Activated naive CD8-positive, alpha-beta T cell treated with anti-CD3 and anti-CD28 coated beads, Interleukin-2, amount 50 U/mL, for 24 hours (primary cell): ENCODE measurements at regions not wholly inside any gene's neighbourhood (a gene's known extent, or its start where the extent isn't known, plus 50 kb on each side); places are given as distances from the start of the nearest gene placed in this dataset.

Source experiments
- ATAC-seq: fragments of 150-1000 bp; cut with Tn5 transposase; one replicate; pipeline ENCODE4 v1.10.0; 2021
- DNase-seq: peaks from one replicate; pipeline ENCODE4 v3.0.0; 2021
- H3K27ac Mint-ChIP-seq: one replicate; pipeline ENCODE4 v1.8.0; 2021; ENCODE audit warnings: mild to moderate bottlenecking, mixed read lengths
- H3K27me3 Mint-ChIP-seq: one replicate; pipeline ENCODE4 v1.8.0; 2021; ENCODE audit warnings: mixed read lengths
- H3K36me3 Mint-ChIP-seq: one replicate; pipeline ENCODE4 v1.8.0; 2021; ENCODE audit warnings: low read depth, mixed read lengths
- H3K4me1 Mint-ChIP-seq: one replicate; pipeline ENCODE4 v1.8.0; 2021; ENCODE audit warnings: mixed read lengths
- H3K4me3 Mint-ChIP-seq: one replicate; pipeline ENCODE4 v1.8.0; 2021; ENCODE audit warnings: mild to moderate bottlenecking, moderate library complexity, mixed read lengths
- H3K9me3 Mint-ChIP-seq: one replicate; pipeline ENCODE4 v1.8.0; 2021; ENCODE audit warnings: mixed read lengths

- Mint-ChIP-seq H3K36me3 (no peaks in the 10 kb centered on the region), H3K9me3 (peaks cover 4% of the 10 kb centered on the region), H3K27ac (no peak overlapping the region), H3K4me1 (no peaks in the 10 kb centered on the region), H3K27me3 (no peaks in the 10 kb centered on the region), H3K4me3 (no peak overlapping the region)
- ATAC-seq (no peak), DNase-seq (no peak)
Observed at GRCh38 chr12:24054416-24054815, 104.9 kb upstream of the SOX5 start.

GRCh38 chr12:24049728-24050127 lies 100.3 kb upstream of the SOX5 start:
- no peak for ATAC-seq
- Mint-ChIP-seq H3K4me1 (no peaks in the 10 kb centered on the region), H3K36me3 (no peaks in the 10 kb centered on the region), H3K9me3 (peaks cover 9% of the 10 kb centered on the region), H3K27ac (no peak overlapping the region), H3K4me3 (no peak overlapping the region), H3K27me3 (no peaks in the 10 kb centered on the region)
- DNase-seq, result no peak

GRCh38 chr12:24049101-24049500 lies 99.6 kb upstream of the SOX5 start:
- H3K9me3 Mint-ChIP-seq, result peaks cover 9% of the 10 kb centered on the region
- no peaks in the 10 kb centered on the region for H3K4me1 Mint-ChIP-seq
- ATAC-seq (no peak), DNase-seq (no peak)
- no peak overlapping the region for H3K4me3 Mint-ChIP-seq
- no peaks in the 10 kb centered on the region for H3K27me3 Mint-ChIP-seq
- no peak overlapping the region for H3K27ac Mint-ChIP-seq
- no peaks in the 10 kb centered on the region for H3K36me3 Mint-ChIP-seq

GRCh38 chr12:24048446-24048845 lies 99.0 kb upstream of the SOX5 start:
- DNase-seq, result no peak
- ATAC-seq, result no peak

GRCh38 chr12:24047326-24047725 lies 97.9 kb upstream of the SOX5 start:
- peaks cover 9% of the 10 kb centered on the region for H3K9me3 Mint-ChIP-seq
- no peak overlapping the region for H3K4me3 Mint-ChIP-seq
- no peak overlapping the region for H3K27ac Mint-ChIP-seq
- ATAC-seq, result no peak
- no peaks in the 10 kb centered on the region for H3K4me1 Mint-ChIP-seq
- DNase-seq, result no peak
- H3K27me3 Mint-ChIP-seq, result no peaks in the 10 kb centered on the region
- H3K36me3 Mint-ChIP-seq, result no peaks in the 10 kb centered on the region

More at GRCh38 chr12:24048446-24048845, 99.0 kb upstream of the SOX5 start:
- peaks cover 9% of the 10 kb centered on the region for H3K9me3 Mint-ChIP-seq
- H3K27me3 Mint-ChIP-seq, result no peaks in the 10 kb centered on the region
- no peaks in the 10 kb centered on the region for H3K36me3 Mint-ChIP-seq
- no peak overlapping the region for H3K27ac Mint-ChIP-seq
- H3K4me1 Mint-ChIP-seq, result no peaks in the 10 kb centered on the region
- H3K4me3 Mint-ChIP-seq, result no peak overlapping the region

- H3K27me3 Mint-ChIP-seq, result no peaks in the 10 kb centered on the region
- no peaks in the 10 kb centered on the region for H3K4me1 Mint-ChIP-seq
- no peak overlapping the region for H3K4me3 Mint-ChIP-seq
- no peak overlapping the region for H3K27ac Mint-ChIP-seq
- no peak for DNase-seq
- no peak for ATAC-seq
- no peaks in the 10 kb centered on the region for H3K36me3 Mint-ChIP-seq
- H3K9me3 Mint-ChIP-seq, result peaks cover 9% of the 10 kb centered on the region
Observed at GRCh38 chr12:24045816-24046257, 96.4 kb upstream of the SOX5 start.

GRCh38 chr12:24044941-24045703 lies 95.7 kb upstream of the SOX5 start:
- no peaks in the 10 kb centered on the region for H3K27me3 Mint-ChIP-seq
- H3K4me1 Mint-ChIP-seq, result no peaks in the 10 kb centered on the region
- H3K27ac Mint-ChIP-seq, result no peak overlapping the region
- no peak for ATAC-seq
- H3K36me3 Mint-ChIP-seq, result no peaks in the 10 kb centered on the region
- DNase-seq, result no peak
- H3K9me3 Mint-ChIP-seq, result peaks cover 9% of the 10 kb centered on the region
- no peak overlapping the region for H3K4me3 Mint-ChIP-seq

GRCh38 chr12:24042651-24043050 lies 93.2 kb upstream of the SOX5 start:
- H3K27me3 Mint-ChIP-seq, result no peaks in the 10 kb centered on the region
- no peaks in the 10 kb centered on the region for H3K36me3 Mint-ChIP-seq
- H3K4me3 Mint-ChIP-seq, result no peak overlapping the region
- DNase-seq, result no peak
- ATAC-seq, result no peak
- peaks cover 6% of the 10 kb centered on the region for H3K9me3 Mint-ChIP-seq
- no peaks in the 10 kb centered on the region for H3K4me1 Mint-ChIP-seq
- H3K27ac Mint-ChIP-seq, result no peak overlapping the region

- Mint-ChIP-seq H3K27ac (no peak overlapping the region), H3K27me3 (no peaks in the 10 kb centered on the region), H3K9me3 (no peaks in the 10 kb centered on the region), H3K36me3 (no peaks in the 10 kb centered on the region), H3K4me3 (no peak overlapping the region), H3K4me1 (no peaks in the 10 kb centered on the region)
- ATAC-seq, result no peak
- DNase-seq, result no peak
Observed at GRCh38 chr12:24039113-24039525, 89.6 kb upstream of the SOX5 start.

- DNase-seq, result no peak
- H3K27me3 Mint-ChIP-seq, result no peaks in the 10 kb centered on the region
- H3K27ac Mint-ChIP-seq, result no peak overlapping the region
- no peak for ATAC-seq
- H3K36me3 Mint-ChIP-seq, result no peaks in the 10 kb centered on the region
- H3K9me3 Mint-ChIP-seq, result no peaks in the 10 kb centered on the region
- H3K4me1 Mint-ChIP-seq, result no peaks in the 10 kb centered on the region
- no peak overlapping the region for H3K4me3 Mint-ChIP-seq
Observed at GRCh38 chr12:24038211-24038997, 88.9 kb upstream of the SOX5 start.

- H3K4me1 Mint-ChIP-seq, result no peaks in the 10 kb centered on the region
- no peaks in the 10 kb centered on the region for H3K9me3 Mint-ChIP-seq
- H3K4me3 Mint-ChIP-seq, result no peak overlapping the region
Observed at GRCh38 chr12:24036438-24037216, 87.2 kb upstream of the SOX5 start.

GRCh38 chr12:24034894-24035293 lies 85.4 kb upstream of the SOX5 start:
- Mint-ChIP-seq H3K36me3 (no peaks in the 10 kb centered on the region), H3K9me3 (no peaks in the 10 kb centered on the region), H3K27ac (no peak overlapping the region), H3K4me3 (no peak overlapping the region), H3K4me1 (no peaks in the 10 kb centered on the region), H3K27me3 (no peaks in the 10 kb centered on the region)
- no peak for DNase-seq
- no peak for ATAC-seq

More at GRCh38 chr12:24036438-24037216, 87.2 kb upstream of the SOX5 start:
- H3K27ac Mint-ChIP-seq, result no peak overlapping the region
- ATAC-seq (no peak), DNase-seq (no peak)
- no peaks in the 10 kb centered on the region for H3K27me3 Mint-ChIP-seq
- no peaks in the 10 kb centered on the region for H3K36me3 Mint-ChIP-seq

- ATAC-seq, result no peak
- Mint-ChIP-seq H3K36me3 (no peaks in the 10 kb centered on the region), H3K9me3 (no peaks in the 10 kb centered on the region), H3K4me1 (no peaks in the 10 kb centered on the region), H3K27me3 (no peaks in the 10 kb centered on the region), H3K4me3 (no peak overlapping the region), H3K27ac (no peak overlapping the region)
- DNase-seq, result no peak
Observed at GRCh38 chr12:24034160-24034559, 84.7 kb upstream of the SOX5 start.

GRCh38 chr12:24027352-24027751 lies 77.9 kb upstream of the SOX5 start:
- no peak for ATAC-seq
- no peaks in the 10 kb centered on the region for H3K4me1 Mint-ChIP-seq

More at GRCh38 chr12:24027352-24027751, 77.9 kb upstream of the SOX5 start:
- H3K36me3 Mint-ChIP-seq, result no peaks in the 10 kb centered on the region
- H3K9me3 Mint-ChIP-seq, result no peaks in the 10 kb centered on the region
- DNase-seq, result no peak
- H3K27me3 Mint-ChIP-seq, result no peaks in the 10 kb centered on the region
- H3K27ac Mint-ChIP-seq, result no peak overlapping the region
- no peak overlapping the region for H3K4me3 Mint-ChIP-seq
